PC-3 (cell line): ENCODE measurements at regions not wholly inside any gene's neighbourhood (a gene's known extent, or its start where the extent isn't known, plus 50 kb on each side); places are given as distances from the start of the nearest gene placed in this dataset.

ENCODE experiments used
- ATAC-seq: fragments of 200-7000 bp; cut with Tn5 transposase; 2 replicates; pipeline ENCODE4 v1.9.1; 2020; ENCODE audit warnings: mild to moderate bottlenecking, moderate library complexity
- BruUV-seq: library from RNA; stranded (reverse); fragments of 400-500 nt; replicated peaks from 2 replicates; lab custom pipeline; 2021; lab: Mats Ljungman, UMichigan
- CTCF ChIA-PET: fragments of 300-600 bp; sonication (Branson Sonifier 250); formaldehyde crosslinking; loops from one replicate; lab custom pipeline; 2022; ENCODE audit warnings: antibody characterized with exemption; lab: Charles Lee
- POLR2A ChIA-PET: fragments of 300-600 bp; sonication (Branson Sonifier 250); formaldehyde crosslinking; loops from one replicate; lab custom pipeline; 2022; ENCODE audit warnings: antibody characterized with exemption; ENCODE audit not compliant: unreplicated experiment; lab: Charles Lee
- DNase-seq: peaks from one replicate; pipeline ENCODE4 v3.0.0-alpha.2; 2015
- H2AFZ ChIP-seq: fragments of 300-600 bp; sonication (generic); 2 replicates; pipeline ENCODE4 v1.6.0; 2016; ENCODE audit warnings: antibody characterized with exemption, low read length
- H3F3A ChIP-seq: fragments of 300-600 bp; sonication (generic); one replicate; pipeline ENCODE4 v1.6.0; 2017; ENCODE audit warnings: antibody characterized with exemption, low read length, control low read depth, mild to moderate bottlenecking; ENCODE audit not compliant: unreplicated experiment
- H3K27ac ChIP-seq: fragments of 300-600 bp; sonication (generic); 2 replicates; pipeline ENCODE4 v1.5.1; 2016; ENCODE audit warnings: mild to moderate bottlenecking, low read length
- H3K27me3 ChIP-seq: fragments of 300-600 bp; sonication (generic); 2 replicates; pipeline ENCODE4 v1.6.1; 2016; ENCODE audit warnings: low read length, mixed read lengths
- H3K36me3 ChIP-seq: fragments of 300-600 bp; sonication (generic); 2 replicates; pipeline ENCODE4 v1.6.1; 2016; ENCODE audit warnings: low read depth, mixed run types, low read length, mixed read lengths
- H3K4me1 ChIP-seq: fragments of 300-600 bp; sonication (generic); 2 replicates; pipeline ENCODE4 v1.5.1; 2016; ENCODE audit warnings: low read length; ENCODE audit not compliant: insufficient read depth
- H3K4me2 ChIP-seq: fragments of 300-600 bp; sonication (generic); 2 replicates; pipeline ENCODE4 v1.6.0; 2016; ENCODE audit warnings: low read length
- H3K4me3 ChIP-seq: fragments of 300-600 bp; sonication (generic); 2 replicates; pipeline ENCODE4 v1.5.1; 2016; ENCODE audit warnings: mild to moderate bottlenecking, low read length, mixed read lengths
- H3K79me2 ChIP-seq: fragments of 300-600 bp; sonication (generic); 2 replicates; pipeline ENCODE4 v1.6.1; 2017; ENCODE audit warnings: low read length, mixed read lengths
- H3K9ac ChIP-seq: fragments of 300-600 bp; sonication (generic); 2 replicates; pipeline ENCODE4 v1.6.0; 2016; ENCODE audit warnings: mild to moderate bottlenecking, low read length
- H3K9me2 ChIP-seq: fragments of 300-600 bp; sonication (generic); replicated peaks from 2 replicates; pipeline ENCODE4 v1.6.1; 2016; ENCODE audit warnings: mixed run types, low read length, mixed read lengths
- H3K9me3 ChIP-seq: fragments of 300-600 bp; sonication (generic); 2 replicates; pipeline ENCODE4 v1.6.1; 2016; ENCODE audit warnings: low read length, mixed read lengths
- H4K20me1 ChIP-seq: fragments of 300-600 bp; sonication (generic); 2 replicates; pipeline ENCODE4 v1.6.1; 2016; ENCODE audit warnings: low read length, mixed read lengths
- EZH2 ChIP-seq: fragments of 300-600 bp; sonication (generic); IDR thresholded peaks from one replicate; pipeline ENCODE4 v1.6.1; 2017; ENCODE audit warnings: antibody characterized with exemption, mild to moderate bottlenecking, low read length; ENCODE audit not compliant: unreplicated experiment
- EZH2phosphoT487 ChIP-seq: fragments of 300-600 bp; sonication (generic); IDR thresholded peaks from 2 replicates; pipeline ENCODE4 v1.6.1; 2018; ENCODE audit warnings: mild to moderate bottlenecking, antibody characterized with exemption, low read length, borderline replicate concordance
- intact Hi-C: fragments of 100-400 bp; cut with micrococcal nuclease; formaldehyde crosslinking; loops from 2 replicates; pipeline ENCODE4 v1.9.0; 2023
- TF ChIP-seq, protein P1 (sequence below): fragments of 300-600 bp; sonication (generic); conservative IDR thresholded peaks from 2 replicates; pipeline ENCODE4 v1.5.1; 2017; ENCODE audit warnings: antibody characterized with exemption, low read depth, mild to moderate bottlenecking, low read length

GRCh38 chr10:126839094-126839761 lies 66.0 kb upstream of the DOCK1 start:
- POLR2A ChIA-PET, result no interaction called here
- Histone ChIP-seq H3K4me1 (no peaks in the 10 kb centered on the region), H3K36me3 (no peaks in the 10 kb centered on the region), H3K9ac (no peak overlapping the region), H3K27ac (no peak overlapping the region), H3K9me3 (no peaks in the 10 kb centered on the region), H3F3A (no peaks in the 10 kb centered on the region), H3K9me2 (no peaks in the 10 kb centered on the region), H3K27me3 (no peaks in the 10 kb centered on the region), H3K4me3 (no peak overlapping the region), H4K20me1 (no peaks in the 10 kb centered on the region), H3K79me2 (no peaks in the 10 kb centered on the region), H3K4me2 (no peak overlapping the region), H2AFZ (no peak overlapping the region)
- CTCF ChIA-PET, result no interaction called here
- ATAC-seq (no peak), DNase-seq (no peak)
- intact Hi-C loops, result no loop called here
- BruUV-seq, result no TSS peak
- TF ChIP-seq EZH2 (no peak), EZH2phosphoT487 (no peak)
- TF ChIP-seq, protein P1, sequence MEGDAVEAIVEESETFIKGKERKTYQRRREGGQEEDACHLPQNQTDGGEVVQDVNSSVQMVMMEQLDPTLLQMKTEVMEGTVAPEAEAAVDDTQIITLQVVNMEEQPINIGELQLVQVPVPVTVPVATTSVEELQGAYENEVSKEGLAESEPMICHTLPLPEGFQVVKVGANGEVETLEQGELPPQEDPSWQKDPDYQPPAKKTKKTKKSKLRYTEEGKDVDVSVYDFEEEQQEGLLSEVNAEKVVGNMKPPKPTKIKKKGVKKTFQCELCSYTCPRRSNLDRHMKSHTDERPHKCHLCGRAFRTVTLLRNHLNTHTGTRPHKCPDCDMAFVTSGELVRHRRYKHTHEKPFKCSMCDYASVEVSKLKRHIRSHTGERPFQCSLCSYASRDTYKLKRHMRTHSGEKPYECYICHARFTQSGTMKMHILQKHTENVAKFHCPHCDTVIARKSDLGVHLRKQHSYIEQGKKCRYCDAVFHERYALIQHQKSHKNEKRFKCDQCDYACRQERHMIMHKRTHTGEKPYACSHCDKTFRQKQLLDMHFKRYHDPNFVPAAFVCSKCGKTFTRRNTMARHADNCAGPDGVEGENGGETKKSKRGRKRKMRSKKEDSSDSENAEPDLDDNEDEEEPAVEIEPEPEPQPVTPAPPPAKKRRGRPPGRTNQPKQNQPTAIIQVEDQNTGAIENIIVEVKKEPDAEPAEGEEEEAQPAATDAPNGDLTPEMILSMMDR, result no peak

GRCh38 chr10:126840576-126841135 lies 64.6 kb upstream of the DOCK1 start:
- no peaks in the 10 kb centered on the region for H3F3A ChIP-seq
- H3K36me3 ChIP-seq, result no peaks in the 10 kb centered on the region
- no peak overlapping the region for H3K4me2 ChIP-seq
- no peak overlapping the region for H2AFZ ChIP-seq
- H3K79me2 ChIP-seq, result no peaks in the 10 kb centered on the region
- H4K20me1 ChIP-seq, result no peaks in the 10 kb centered on the region
- no peak for DNase-seq
- no peaks in the 10 kb centered on the region for H3K9me3 ChIP-seq
- no peaks in the 10 kb centered on the region for H3K4me1 ChIP-seq
- ATAC-seq, result no peak
- H3K9ac ChIP-seq, result no peak overlapping the region
- H3K27ac ChIP-seq, result no peak overlapping the region
- intact Hi-C loops, result no loop called here
- no peaks in the 10 kb centered on the region for H3K9me2 ChIP-seq
- no TSS peak for BruUV-seq
- ChIA-PET POLR2A (no interaction called here), CTCF (no interaction called here)
- no peak overlapping the region for H3K4me3 ChIP-seq
- TF ChIP-seq EZH2 (no peak), EZH2phosphoT487 (no peak)
- TF ChIP-seq, protein P1, result no peak
- no peaks in the 10 kb centered on the region for H3K27me3 ChIP-seq

DNA sequence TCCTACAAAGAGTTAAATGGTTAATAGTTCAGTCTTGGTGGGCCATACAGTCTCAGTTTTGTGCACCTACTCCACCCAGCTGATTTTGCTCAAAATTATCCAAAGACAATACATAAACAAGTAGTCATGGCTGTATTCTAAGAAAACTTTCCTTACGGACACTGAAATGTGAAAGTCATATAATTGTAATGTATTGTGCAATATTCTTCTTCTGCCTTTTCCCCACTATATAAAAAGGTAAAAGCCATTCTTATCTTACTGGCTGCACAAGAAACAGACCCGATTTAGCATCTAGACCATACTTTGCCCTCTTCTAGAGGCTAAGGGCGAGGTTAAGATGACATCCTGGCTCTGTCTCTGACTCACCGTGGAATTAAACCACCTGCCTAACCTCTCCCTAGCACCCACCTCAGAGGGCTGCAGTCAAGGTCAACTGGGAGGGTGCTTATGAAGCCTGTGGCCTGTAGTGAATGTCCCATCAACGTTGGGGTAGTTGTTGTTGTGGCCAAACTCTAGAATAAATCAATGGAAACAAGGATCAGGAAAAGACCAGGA lies 63.8 kb upstream of the DOCK1 start:
- Histone ChIP-seq H3F3A (no peaks in the 10 kb centered on the region), H3K79me2 (no peaks in the 10 kb centered on the region), H3K9me2 (no peaks in the 10 kb centered on the region), H3K27ac (no peak overlapping the region), H2AFZ (no peak overlapping the region), H3K4me1 (no peaks in the 10 kb centered on the region), H3K27me3 (no peaks in the 10 kb centered on the region), H3K9me3 (no peaks in the 10 kb centered on the region), H3K9ac (no peak overlapping the region), H4K20me1 (no peaks in the 10 kb centered on the region), H3K4me2 (no peak overlapping the region), H3K4me3 (no peak overlapping the region), H3K36me3 (no peaks in the 10 kb centered on the region)
- intact Hi-C loops, result no loop called here
- POLR2A ChIA-PET, result no interaction called here
- TF ChIP-seq EZH2 (no peak), EZH2phosphoT487 (no peak)
- TF ChIP-seq, protein P1, result no peak
- DNase-seq (no peak), ATAC-seq (no peak)
- BruUV-seq, result no TSS peak
- CTCF ChIA-PET, result no interaction called here
